ENCODE measurements at regions not wholly inside any gene's neighbourhood (a gene's known extent, or its start where the extent isn't known, plus 50 kb on each side); places are given as distances from the start of the nearest gene placed in this dataset.

GRCh38 chr18:76252880-76253279 is 242.2 kb downstream of the ZNF516 start:
- DNase-seq, result peak; percentile 30

GRCh38 chr18:76252139-76252538 is 242.9 kb downstream of the ZNF516 start:
- no peak for DNase-seq

- no peak for DNase-seq
Observed at GRCh38 chr18:76251691-76252090, 243.4 kb downstream of the ZNF516 start.

- DNase-seq, result no peak
Observed at GRCh38 chr18:76246590-76246989, 248.5 kb downstream of the ZNF516 start.

- no peak for DNase-seq
Observed at GRCh38 chr18:76234676-76235060, 260.4 kb downstream of the ZNF516 start.

GRCh38 chr18:76233876-76234675 is 261.0 kb downstream of the ZNF516 start:
- no peak for DNase-seq

GRCh38 chr18:76233406-76233805 is 261.6 kb downstream of the ZNF516 start:
- no peak for DNase-seq

- DNase-seq, result no peak
Observed at GRCh38 chr18:76232779-76233178, 262.3 kb downstream of the ZNF516 start.

- DNase-seq, result no peak
Observed at GRCh38 chr18:76232010-76232409, 263.0 kb downstream of the ZNF516 start.

- no peak for DNase-seq
Observed at GRCh38 chr18:76231402-76231801, 263.6 kb downstream of the ZNF516 start.

GRCh38 chr18:76230791-76231190 is 264.3 kb downstream of the ZNF516 start:
- no peak for DNase-seq

GRCh38 chr18:76228716-76229115 is 266.3 kb downstream of the ZNF516 start:
- DNase-seq, result no peak

- no peak for DNase-seq
Observed at GRCh38 chr18:76227759-76228158, 267.3 kb downstream of the ZNF516 start.

GRCh38 chr18:76223403-76223802 is 271.6 kb downstream of the ZNF516 start:
- DNase-seq, result no peak

GRCh38 chr18:76219023-76219422 is 276.0 kb downstream of the ZNF516 start:
- no peak for DNase-seq

GRCh38 chr18:76216096-76216495 is 278.9 kb downstream of the ZNF516 start:
- DNase-seq, result no peak

GRCh38 chr18:76213991-76214390 is 281.1 kb downstream of the ZNF516 start:
- no peak for DNase-seq

- peak; percentile 96 for DNase-seq
Observed at GRCh38 chr18:76212960-76213359, 282.1 kb downstream of the ZNF516 start.

- no peak for DNase-seq
Observed at GRCh38 chr18:76209597-76209996, 285.4 kb downstream of the ZNF516 start.

- no peak for DNase-seq
Observed at GRCh38 chr18:76208678-76209306, 286.2 kb downstream of the ZNF516 start.

- no peak for DNase-seq
Observed at GRCh38 chr18:76205906-76206305, 289.1 kb downstream of the ZNF516 start.

GRCh38 chr18:76203552-76203951 is 291.5 kb downstream of the ZNF516 start:
- no peak for DNase-seq

- no peak for DNase-seq
Observed at GRCh38 chr18:76202322-76202721, 292.7 kb downstream of the ZNF516 start.

- DNase-seq, result no peak
Observed at GRCh38 chr18:76195601-76196000, 299.4 kb downstream of the ZNF516 start.

GRCh38 chr18:76188097-76188496 is 306.9 kb downstream of the ZNF516 start:
- DNase-seq, result no peak

Measured in NCI-H1092 (cell line).